HG03139 (cell line): ENCODE measurements at regions not wholly inside any gene's neighbourhood (a gene's known extent, or its start where the extent isn't known, plus 50 kb on each side); places are given as distances from the start of the nearest gene placed in this dataset.

Source experiments
- ATAC-seq: cut with Tn5 transposase; IDR thresholded peaks from one replicate; pipeline ENCODE4 v1.9.1; 2021; ENCODE audit not compliant: unreplicated experiment

DNA sequence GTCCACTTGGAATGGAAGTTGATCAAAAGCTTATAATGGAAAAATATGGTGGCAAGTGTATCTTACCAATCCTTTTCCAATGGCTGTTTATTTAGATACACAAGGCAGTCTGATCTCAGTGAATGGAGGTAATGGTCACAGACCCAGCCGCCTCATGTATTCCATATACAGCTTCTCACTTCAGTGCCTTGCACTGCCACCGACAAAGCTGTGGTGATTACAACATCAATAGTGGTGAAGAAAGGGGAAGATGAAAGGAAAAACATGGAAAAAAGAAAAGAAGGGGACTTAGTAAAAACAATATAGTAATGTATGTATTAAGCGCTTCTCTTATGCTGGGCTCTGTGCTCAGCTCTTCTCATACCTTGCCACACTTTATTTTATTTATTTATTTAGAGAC lies 297.3 kb upstream of the RASA1 start:
- ATAC-seq, result no peak

DNA sequence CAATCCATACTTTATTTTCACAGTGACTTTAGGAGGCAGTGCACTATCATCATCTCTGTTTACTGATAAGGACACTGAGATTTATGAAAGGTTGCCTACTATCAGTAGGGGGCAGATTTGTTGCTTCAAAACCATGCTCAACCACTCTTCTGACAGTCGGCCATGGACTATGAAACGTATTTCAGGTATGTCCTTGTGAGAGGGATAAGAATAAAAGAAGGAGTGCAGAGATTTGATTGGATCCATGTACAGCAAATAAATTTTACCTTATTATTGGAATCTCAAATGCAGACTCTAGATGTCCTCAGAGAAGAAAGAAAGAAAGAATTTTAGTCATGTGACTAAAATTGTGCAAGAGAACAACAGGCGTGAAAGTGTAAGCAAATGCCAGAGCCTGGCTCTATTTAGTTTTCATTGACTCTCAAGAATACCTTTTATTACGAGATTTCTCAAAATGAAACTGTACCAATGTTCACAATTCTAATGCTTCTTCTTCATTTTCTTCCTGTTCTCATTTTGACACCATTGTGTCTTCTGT lies 296.6 kb upstream of the RASA1 start:
- no peak for ATAC-seq

DNA sequence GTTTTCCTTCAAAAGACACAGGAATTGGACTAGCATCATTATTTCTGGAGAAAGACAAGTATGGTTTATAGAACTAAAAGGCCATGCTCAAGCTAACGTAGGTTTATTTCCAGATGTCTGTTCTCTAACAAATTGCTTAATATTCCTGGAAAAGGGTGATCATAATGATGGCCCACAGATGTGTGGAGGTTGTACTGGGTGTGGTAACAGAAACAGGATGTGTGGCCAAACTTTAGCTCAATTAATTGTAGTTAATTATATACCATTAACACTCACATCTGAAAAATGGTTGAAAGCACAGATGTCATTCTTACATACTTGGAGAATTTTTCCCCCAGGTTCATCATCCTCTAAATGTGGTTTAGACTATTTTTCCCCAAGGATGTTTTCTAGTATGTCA lies 292.7 kb upstream of the RASA1 start:
- ATAC-seq, result no peak

DNA sequence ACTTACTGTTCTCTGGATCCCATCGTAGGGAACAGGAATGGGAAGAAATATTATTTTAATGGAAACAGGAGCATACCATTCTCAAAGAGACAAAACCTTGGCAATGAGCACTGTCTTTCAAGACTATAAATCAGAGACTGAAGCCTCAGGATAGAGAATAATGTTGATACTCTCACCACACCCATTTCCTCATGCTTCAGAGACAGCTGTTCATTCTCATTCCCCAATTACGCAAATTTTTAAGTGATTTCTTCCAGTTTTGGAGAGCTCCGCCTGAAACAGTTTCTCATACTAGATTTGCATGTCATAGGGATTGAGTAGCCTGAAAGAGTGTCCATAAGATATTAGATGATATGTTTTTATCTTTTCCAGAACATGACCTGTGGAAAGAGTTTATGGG lies 290.5 kb upstream of the RASA1 start:
- no peak for ATAC-seq

- ATAC-seq, result no peak
Measured at GRCh38 chr5:86977808-86978207, 289.9 kb upstream of the RASA1 start.

DNA sequence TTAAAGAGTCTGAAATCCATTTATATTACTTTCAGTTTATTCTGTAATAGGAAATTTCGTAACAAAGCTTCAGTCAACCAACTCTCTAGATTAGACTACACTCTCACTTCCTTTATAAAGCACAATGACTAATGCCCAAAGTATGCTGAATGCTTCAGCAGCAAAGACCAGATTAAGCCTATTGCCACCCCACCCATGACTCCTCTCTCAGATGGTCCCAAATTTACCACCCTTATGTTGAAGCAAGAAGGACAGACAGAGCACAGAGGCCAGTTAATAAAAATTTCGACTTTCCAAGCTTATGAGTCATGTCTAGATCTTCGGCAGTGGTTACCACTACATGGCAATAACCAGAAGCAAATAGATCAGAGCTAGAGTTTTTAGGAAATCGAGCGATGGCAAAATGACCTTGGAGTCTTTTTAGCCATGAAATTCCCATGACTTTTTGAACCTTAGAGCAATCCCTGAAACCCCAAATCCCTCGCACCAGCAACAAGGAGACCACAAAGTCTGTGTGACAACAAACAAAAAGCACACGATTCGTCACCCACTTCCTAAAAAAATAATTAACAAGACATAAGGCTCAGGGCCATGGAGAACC lies 287.8 kb upstream of the RASA1 start:
- no peak for ATAC-seq

DNA sequence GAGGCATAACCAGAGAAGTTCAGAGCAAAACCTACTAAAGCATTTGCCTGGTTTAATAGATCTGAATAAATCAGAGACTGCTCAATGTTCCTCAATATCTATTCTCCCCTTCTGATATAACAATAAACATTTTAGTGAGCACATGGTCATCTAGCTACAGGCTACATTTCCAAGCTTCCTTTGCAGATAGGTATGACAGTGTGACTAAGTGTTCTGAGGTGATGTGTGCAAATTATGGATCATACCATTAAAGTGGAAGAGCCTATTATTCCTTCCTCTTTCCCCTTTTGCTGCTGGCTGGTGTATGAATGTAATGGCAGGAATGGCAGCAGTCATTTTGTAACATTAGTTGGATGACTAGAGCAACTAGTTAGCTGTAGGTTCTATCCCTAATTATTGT lies 285.8 kb upstream of the RASA1 start:
- ATAC-seq, result no peak

DNA sequence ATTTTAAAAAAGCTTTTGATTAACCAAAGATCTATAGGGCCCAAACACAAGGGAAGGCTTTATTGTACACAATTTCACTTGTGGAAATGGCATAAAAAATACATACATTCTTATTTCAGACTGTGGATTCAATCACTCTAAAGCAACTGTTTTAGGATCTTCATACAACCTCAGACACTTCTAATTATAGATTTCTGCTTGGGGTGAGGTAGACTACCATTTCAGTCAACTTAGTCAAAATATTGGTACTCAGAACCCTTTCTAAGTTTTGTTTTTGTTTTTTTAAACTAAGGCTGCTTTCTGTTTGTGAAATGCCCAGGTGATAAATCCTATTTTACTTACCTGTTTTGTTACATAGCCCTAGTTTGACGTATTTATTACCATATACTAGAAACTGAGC lies 284.5 kb upstream of the RASA1 start:
- no peak for ATAC-seq

DNA sequence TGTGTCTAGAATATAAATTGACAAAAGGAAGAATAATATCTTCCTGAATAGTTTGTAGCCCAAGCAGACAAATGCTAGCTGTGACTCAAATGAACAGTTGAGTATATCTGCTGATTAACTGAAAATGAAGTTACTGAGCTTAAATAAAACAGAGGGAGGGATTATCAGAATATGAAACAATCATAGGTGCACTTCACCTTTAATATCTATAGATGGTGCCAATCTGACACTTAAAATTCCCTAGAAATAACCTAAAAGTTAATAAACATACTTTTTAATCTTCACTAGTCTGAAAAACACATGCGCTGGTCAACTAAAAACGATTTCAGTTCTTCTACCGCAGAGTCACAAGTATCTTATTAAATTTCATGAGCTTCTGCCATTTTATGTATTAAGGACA lies 280.8 kb upstream of the RASA1 start:
- no peak for ATAC-seq

- ATAC-seq, result no peak
Measured at GRCh38 chr5:86997516-86997915, 270.2 kb upstream of the RASA1 start.

DNA sequence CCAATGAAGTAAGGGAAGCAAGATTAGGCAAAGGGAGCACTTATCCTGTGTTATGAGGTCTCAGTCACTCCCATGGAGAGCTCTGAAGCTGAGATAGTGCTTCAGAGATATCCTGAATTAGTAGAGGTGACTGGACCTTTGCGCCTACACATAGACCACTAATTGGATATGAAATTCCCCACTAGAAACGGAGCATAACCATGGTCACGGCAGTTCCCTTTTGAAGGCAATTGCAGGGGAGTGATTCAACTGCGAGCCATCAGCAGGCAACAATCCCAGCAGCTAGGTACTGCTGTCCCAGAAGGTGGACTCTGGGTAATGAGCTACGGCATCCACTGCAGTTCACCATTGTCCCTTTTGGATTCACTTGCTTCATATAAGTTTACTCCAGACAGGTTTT lies 267.7 kb upstream of the RASA1 start:
- no peak for ATAC-seq

DNA sequence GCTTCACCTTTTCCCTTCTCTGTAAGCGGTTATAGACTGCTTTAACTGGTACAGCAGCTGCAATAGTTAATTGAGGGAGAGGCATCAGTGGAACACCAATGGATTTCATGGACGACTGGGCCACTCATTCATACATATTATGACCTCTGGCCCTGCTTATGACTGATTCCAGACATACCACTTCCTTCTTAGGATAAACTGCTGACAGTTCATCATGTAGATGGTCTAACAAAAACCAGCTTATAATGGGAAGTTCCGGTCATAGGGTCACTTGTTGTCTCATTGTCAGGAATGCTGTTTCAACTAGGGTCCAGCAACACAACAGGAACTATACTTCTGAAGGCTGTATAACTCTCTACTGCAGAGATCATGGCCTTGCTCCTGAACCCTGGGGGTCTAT lies 265.2 kb upstream of the RASA1 start:
- no peak for ATAC-seq

- no peak for ATAC-seq
Measured at GRCh38 chr5:87004101-87004500, 263.6 kb upstream of the RASA1 start.

- no peak for ATAC-seq
Measured at GRCh38 chr5:87007737-87008136, 259.9 kb upstream of the RASA1 start.

DNA sequence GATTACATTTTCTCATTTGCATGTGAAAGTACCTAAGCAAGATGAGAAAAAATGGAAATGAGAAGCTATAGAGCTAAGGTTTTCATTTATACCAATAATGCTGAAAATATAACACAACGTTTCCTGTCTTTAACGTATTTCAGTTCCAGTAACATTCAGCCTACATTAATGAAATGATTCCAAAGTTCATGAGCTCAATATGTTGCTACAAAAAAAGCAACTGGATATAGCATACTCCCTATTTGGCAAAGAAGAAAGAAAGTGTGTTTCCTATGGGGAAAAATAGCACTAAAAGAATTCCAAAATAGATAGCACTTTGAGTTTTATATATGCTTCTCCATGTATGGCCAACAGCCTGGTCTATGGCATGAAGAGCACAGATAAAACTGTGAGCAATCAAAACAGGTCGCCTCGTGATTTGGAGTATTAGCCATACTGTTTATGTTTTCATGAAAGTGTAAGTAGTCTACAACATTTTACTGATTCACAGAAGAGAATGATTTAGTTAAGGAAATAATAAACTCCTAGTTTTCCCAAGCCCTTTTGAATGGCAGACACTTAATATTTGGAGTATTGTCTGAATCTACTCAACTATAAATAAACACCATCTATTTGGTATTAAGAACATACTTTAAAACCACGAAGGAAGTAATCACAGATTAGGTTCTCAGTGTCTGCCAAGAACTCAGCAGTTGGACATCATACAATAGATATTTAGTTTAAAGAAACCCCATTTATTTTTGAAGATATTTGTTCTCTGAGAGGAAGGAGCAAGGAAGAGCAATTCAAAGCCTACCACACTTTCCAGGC lies 258.7 kb upstream of the RASA1 start:
- ATAC-seq, result no peak

DNA sequence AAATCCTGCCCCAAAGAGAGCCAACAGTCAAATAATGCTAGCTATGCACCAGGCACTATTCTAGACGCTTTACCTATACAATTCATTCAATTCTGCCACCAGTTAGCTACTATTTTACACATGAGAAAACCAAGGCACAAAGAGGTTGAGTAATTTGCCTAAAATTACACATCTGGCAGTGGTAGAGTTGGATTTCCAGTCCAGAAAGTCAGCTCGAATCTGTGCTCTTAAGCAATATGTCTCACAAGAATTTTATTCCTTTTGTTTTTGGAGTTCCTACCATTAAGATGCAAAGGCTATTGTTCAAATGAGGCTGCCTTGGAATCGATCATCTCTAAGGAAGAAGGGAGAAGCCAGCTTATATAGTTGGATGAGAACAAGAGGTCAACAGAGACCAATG lies 256.9 kb upstream of the RASA1 start:
- no peak for ATAC-seq

DNA sequence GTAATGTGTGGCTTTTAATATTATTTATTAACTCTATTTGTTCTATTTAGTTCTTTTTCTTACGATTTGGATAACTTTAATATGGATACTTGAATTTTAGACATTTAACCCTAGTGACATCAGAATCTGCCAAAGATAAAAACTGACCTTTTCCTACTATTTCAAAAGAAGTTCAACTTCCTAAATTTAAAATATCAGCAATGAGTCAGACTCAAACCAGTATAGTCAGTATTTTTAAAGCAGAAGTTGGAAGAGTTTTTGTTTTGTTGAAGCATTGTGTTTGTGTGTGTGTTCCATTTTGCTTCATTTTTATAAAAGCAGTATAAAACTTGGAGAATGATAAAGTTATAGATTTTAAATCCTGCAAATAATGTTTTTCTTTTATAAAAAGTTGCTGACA lies 251.8 kb upstream of the RASA1 start:
- no peak for ATAC-seq

DNA sequence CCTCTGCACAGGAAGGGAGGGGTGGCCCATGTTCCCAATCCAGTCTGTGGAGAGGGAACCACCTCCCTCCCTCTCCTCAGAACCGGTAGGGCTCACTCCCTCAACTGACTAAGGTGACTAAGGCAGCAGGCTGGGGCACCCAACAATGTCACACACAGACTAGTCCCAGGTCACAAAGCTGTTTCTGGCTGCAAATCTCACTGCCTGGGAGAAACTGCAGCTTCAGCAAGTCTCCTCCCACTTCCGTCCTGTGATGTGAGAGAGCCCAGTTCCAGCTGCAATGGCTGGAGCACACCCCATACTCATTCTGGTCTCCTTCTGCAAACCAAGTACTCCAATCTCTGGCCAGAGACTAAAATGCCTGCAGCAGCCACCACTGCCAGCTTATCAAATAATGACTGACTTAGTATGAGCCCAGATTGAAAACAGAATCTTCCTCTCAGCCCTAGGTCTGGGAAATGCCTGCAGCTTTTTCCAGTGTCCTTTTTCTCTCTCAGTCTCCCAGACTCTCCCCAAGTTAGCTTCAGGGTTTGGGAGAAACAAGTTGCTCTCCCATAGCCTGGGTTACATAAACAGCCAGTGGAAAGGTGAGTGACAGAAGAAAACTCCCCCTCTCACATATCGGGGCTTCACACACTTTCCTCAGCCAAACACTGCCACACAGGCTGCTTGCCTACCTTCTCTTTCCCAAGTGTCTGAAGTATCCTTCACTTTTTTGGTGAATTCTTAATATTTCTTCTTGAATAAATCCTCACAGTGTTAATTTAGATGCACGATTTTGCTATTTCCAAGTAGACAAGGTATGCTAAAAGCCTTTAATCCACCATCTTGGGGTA lies 247.4 kb upstream of the RASA1 start:
- ATAC-seq, result peak; percentile 94

- no peak for ATAC-seq
Measured at GRCh38 chr5:87022415-87022814, 245.3 kb upstream of the RASA1 start.

DNA sequence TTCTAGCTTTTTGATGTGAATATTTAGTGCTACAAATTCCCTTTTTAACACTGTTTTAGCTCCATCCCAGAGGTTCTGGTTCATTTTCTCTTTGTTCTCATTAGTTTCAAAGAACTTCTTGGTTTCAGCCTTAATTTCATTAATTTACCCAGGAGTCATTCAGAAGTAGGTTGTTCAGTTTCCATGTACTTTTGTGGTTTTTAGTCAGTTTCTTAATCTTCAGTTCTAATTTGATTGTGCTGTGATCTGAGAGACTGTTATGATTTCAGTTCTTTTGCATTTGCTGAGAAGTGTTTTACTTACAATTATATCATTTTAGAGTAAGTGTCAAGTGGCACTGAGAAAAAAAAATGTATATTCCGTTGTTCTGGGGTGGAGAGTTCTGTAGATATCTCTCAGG lies 240.1 kb upstream of the RASA1 start:
- ATAC-seq, result no peak

GRCh38 chr5:87029951-87030350 lies 237.7 kb upstream of the RASA1 start:
- ATAC-seq, result no peak

- no peak for ATAC-seq
Measured at GRCh38 chr5:87030699-87031098, 237.0 kb upstream of the RASA1 start.
